Activated CD8-positive, alpha-beta T cell treated with anti-CD3 and anti-CD28 coated beads for 36 hours (primary cell): ENCODE measurements at regions not wholly inside any gene's neighbourhood (a gene's known extent, or its start where the extent isn't known, plus 50 kb on each side); places are given as distances from the start of the nearest gene placed in this dataset.

Source experiments
- ATAC-seq: fragments of 200-7000 bp; cut with Tn5 transposase; one replicate; pipeline ENCODE4 v1.10.0; 2021; ENCODE audit warnings: mild to moderate bottlenecking, moderate library complexity
- CTCF ChIA-PET: fragments of 350-600 bp; sonication (Branson Sonifier 250); formaldehyde crosslinking; loops from one replicate; lab custom pipeline; 2021; ENCODE audit warnings: antibody characterized with exemption; lab: Charles Lee
- POLR2A ChIA-PET: fragments of 350-600 bp; sonication (Branson Sonifier 250); formaldehyde crosslinking; loops from one replicate; lab custom pipeline; 2021; ENCODE audit warnings: antibody characterized with exemption; lab: Charles Lee
- DNase-seq: peaks from one replicate; pipeline ENCODE4 v3.0.0-alpha.2; 2020
- H3K27ac Mint-ChIP-seq: one replicate; pipeline ENCODE4 v1.8.0; 2021; ENCODE audit warnings: mild to moderate bottlenecking, mixed read lengths
- H3K27me3 Mint-ChIP-seq: one replicate; pipeline ENCODE4 v1.8.0; 2021; ENCODE audit warnings: mixed read lengths
- H3K36me3 Mint-ChIP-seq: one replicate; pipeline ENCODE4 v1.8.0; 2021; ENCODE audit warnings: low read depth, mixed read lengths
- H3K4me1 Mint-ChIP-seq: one replicate; pipeline ENCODE4 v1.8.0; 2021; ENCODE audit warnings: low read depth, mixed read lengths
- H3K4me3 Mint-ChIP-seq: one replicate; pipeline ENCODE4 v1.8.0; 2021; ENCODE audit warnings: mild to moderate bottlenecking, moderate library complexity, mixed read lengths
- H3K9me3 Mint-ChIP-seq: one replicate; pipeline ENCODE4 v1.8.0; 2021; ENCODE audit warnings: mixed read lengths
- intact Hi-C: fragments of 100-400 bp; cut with micrococcal nuclease; formaldehyde crosslinking; loops from one replicate; pipeline ENCODE4 v1.10.0; 2022
- TF ChIP-seq, protein P1 (sequence below): fragments of 200-600 bp; IDR thresholded peaks from one replicate; pipeline ENCODE4 v1.8.0; 2022; ENCODE audit warnings: antibody characterized with exemption, mild to moderate bottlenecking

DNA sequence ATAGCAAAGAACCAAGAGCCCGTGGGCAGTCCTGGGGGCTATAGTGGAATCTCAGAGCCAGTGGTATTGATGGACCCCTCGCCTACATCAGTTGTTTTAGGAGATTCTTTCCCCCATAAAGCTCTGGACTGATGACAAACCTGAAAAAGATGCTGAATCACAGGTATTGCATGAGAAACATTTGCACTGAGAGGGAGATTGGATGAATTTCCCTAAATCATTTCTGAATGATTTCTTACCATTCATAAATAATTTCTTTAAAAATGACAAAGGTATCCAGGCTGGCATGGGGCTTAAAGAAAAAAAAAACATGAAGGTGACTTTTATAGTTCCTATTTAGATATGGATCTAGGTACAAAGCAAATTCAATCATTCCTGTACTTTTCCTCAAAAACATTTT lies 54.0 kb upstream of the SLIT3 start:
- ChIA-PET POLR2A (interaction anchor here (0.6 kb wide), 1 partner anchor 103 kb away, joined by 3 read pairs; no protein-coding TSS in a partner anchor), CTCF (no interaction called here)
- DNase-seq (no peak), ATAC-seq (no peak)
- Mint-ChIP-seq H3K9me3 (no peaks in the 10 kb centered on the region), H3K36me3 (no peaks in the 10 kb centered on the region), H3K27me3 (peaks cover 9% of the 10 kb centered on the region), H3K4me3 (no peak overlapping the region), H3K4me1 (no peaks in the 10 kb centered on the region), H3K27ac (no peak overlapping the region)
- TF ChIP-seq, protein P1, sequence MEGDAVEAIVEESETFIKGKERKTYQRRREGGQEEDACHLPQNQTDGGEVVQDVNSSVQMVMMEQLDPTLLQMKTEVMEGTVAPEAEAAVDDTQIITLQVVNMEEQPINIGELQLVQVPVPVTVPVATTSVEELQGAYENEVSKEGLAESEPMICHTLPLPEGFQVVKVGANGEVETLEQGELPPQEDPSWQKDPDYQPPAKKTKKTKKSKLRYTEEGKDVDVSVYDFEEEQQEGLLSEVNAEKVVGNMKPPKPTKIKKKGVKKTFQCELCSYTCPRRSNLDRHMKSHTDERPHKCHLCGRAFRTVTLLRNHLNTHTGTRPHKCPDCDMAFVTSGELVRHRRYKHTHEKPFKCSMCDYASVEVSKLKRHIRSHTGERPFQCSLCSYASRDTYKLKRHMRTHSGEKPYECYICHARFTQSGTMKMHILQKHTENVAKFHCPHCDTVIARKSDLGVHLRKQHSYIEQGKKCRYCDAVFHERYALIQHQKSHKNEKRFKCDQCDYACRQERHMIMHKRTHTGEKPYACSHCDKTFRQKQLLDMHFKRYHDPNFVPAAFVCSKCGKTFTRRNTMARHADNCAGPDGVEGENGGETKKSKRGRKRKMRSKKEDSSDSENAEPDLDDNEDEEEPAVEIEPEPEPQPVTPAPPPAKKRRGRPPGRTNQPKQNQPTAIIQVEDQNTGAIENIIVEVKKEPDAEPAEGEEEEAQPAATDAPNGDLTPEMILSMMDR = no peak
- intact Hi-C loops = no loop called here

DNA sequence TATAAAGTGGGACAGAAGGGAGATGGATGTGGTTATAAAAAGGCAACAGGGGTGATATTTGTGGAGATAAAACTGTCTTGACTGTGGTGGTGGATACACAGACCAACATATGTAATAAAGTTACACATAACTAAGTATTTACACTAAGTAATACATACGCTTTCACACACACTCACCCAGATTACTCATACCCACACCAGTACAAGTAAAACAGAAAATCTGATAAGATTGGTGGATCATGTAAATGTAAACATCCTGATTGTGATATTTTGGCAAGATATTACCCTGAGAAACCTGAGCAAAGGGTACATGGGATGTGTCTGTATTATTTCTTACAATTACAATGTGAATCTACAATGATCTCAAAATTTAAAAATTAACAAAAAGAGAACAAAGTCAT lies 53.3 kb upstream of the SLIT3 start:
- DNase-seq (no peak), ATAC-seq (no peak)
- no peak overlapping the region for H3K4me3 Mint-ChIP-seq
- intact Hi-C loops = no loop called here
- peaks cover 12% of the 10 kb centered on the region for H3K27me3 Mint-ChIP-seq
- TF ChIP-seq, protein P1 = no peak
- H3K4me1 Mint-ChIP-seq = no peaks in the 10 kb centered on the region
- no peak overlapping the region for H3K27ac Mint-ChIP-seq
- ChIA-PET POLR2A (no interaction called here), CTCF (no interaction called here)
- no peaks in the 10 kb centered on the region for H3K36me3 Mint-ChIP-seq
- no peaks in the 10 kb centered on the region for H3K9me3 Mint-ChIP-seq

DNA sequence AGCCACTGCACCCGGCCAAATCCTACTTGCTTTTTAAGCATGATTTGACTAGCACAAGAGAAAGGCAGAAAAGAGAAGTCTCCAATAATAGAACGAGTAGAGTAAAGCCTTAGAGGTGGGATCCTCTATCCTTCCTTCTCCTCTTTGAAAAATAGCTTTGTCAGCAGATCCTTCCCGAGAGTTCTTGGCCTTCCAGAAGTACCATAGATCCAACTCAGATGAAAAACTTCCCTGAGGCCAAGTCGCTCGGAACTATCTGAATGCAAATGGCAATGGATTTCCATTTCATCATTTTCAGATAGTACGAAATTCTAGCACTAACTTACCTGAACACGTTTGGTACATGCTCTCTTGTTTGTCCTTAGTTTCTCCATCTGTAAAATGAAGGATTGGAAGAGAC lies 52.0 kb upstream of the SLIT3 start:
- no peak for DNase-seq
- H3K4me3 Mint-ChIP-seq = no peak overlapping the region
- H3K4me1 Mint-ChIP-seq = no peaks in the 10 kb centered on the region
- no peak overlapping the region for H3K27ac Mint-ChIP-seq
- ChIA-PET CTCF (no interaction called here), POLR2A (no interaction called here)
- H3K27me3 Mint-ChIP-seq = peaks cover 14% of the 10 kb centered on the region
- TF ChIP-seq, protein P1 = no peak
- no peak for ATAC-seq
- intact Hi-C loops = no loop called here
- no peaks in the 10 kb centered on the region for H3K9me3 Mint-ChIP-seq
- H3K36me3 Mint-ChIP-seq = no peaks in the 10 kb centered on the region

DNA sequence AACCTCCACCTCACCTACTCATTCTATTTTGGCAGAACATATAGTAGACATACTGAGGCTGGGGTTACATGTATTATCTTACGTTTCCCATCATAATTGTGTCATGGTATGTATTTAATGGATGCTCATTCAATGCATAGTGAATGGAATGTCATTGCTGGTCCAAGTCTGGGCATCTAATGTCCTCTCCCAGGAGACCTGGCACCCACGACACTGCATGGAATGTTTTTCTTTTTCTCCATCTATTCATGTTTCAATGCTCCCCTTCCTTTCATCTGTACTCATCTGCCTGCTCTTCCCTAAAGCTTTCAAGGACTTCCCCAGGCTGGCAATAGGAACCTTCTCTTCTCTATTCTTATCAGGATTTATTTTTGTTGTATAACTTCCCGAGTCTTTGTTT lies 50.8 kb upstream of the SLIT3 start:
- Mint-ChIP-seq H3K27me3 (peaks cover 11% of the 10 kb centered on the region), H3K27ac (no peak overlapping the region), H3K36me3 (no peaks in the 10 kb centered on the region), H3K4me3 (no peak overlapping the region), H3K9me3 (no peaks in the 10 kb centered on the region), H3K4me1 (no peaks in the 10 kb centered on the region)
- ATAC-seq = no peak
- CTCF ChIA-PET = no interaction called here
- POLR2A ChIA-PET = no interaction called here
- TF ChIP-seq, protein P1 = no peak
- no peak for DNase-seq
- intact Hi-C loops = no loop called here

DNA sequence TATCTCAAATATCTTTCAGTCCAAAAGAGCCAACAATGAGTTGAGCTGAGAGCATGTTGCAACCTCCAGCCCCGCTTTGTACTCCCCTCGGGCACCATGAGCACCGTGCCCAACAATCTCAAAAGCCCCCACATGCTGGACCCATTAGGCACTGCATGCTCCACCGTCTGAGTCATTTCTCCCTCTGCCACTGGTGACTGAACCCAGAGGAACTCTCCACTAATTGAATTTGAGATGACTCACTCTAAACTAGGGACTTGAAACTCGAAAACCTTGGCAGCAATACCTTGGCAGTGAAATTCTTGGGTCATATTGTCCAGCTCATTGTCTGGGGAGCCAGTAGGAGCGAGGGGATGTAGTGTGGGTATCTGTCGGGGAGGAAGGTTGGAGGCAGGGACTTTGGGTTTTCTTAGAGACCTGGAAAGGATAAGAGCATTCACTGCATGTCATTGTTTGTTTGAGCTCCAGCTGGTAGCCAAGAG lies 49.9 kb upstream of the SLIT3 start:
- TF ChIP-seq, protein P1 = no peak
- DNase-seq = no peak
- H3K4me3 Mint-ChIP-seq = no peak overlapping the region
- intact Hi-C loops = no loop called here
- no peaks in the 10 kb centered on the region for H3K4me1 Mint-ChIP-seq
- no peak for ATAC-seq
- no peaks in the 10 kb centered on the region for H3K9me3 Mint-ChIP-seq
- no peaks in the 10 kb centered on the region for H3K36me3 Mint-ChIP-seq
- CTCF ChIA-PET = no interaction called here
- H3K27me3 Mint-ChIP-seq = peaks cover 11% of the 10 kb centered on the region
- POLR2A ChIA-PET = no interaction called here
- H3K27ac Mint-ChIP-seq = no peak overlapping the region
